HG03066 (cell line): ENCODE measurements at regions not wholly inside any gene's neighbourhood (a gene's known extent, or its start where the extent isn't known, plus 50 kb on each side); places are given as distances from the start of the nearest gene placed in this dataset.
"Not testable (repeated sequence)": the region's sequence is repeated elsewhere in the genome, so short reads cannot be mapped to it uniquely, and the experiment has no call there.

ENCODE experiments used
- ATAC-seq: cut with Tn5 transposase; IDR thresholded peaks from one replicate; pipeline ENCODE4 v1.9.1; 2021; ENCODE audit warnings: low read depth; ENCODE audit not compliant: unreplicated experiment

DNA sequence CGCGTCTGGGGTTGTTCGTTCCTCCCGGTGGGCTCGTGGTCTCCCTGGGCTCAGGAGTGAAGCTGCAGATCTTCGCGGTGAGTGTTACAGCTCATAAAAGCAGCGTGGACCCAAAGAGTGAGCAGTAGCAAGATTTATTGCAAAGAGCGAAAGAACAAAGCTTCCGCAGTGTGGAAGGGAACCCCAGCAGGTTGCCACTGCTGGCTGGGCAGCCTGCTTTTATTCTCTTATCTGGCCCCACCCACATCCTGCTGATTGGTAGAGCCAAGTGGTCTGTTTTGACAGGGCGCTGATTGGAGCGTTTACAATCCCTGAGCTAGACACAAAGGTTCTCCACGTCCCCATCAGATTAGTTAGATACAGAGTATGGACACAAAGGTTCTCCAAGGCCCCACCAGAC, 1909.2 kb downstream of the ARAP2 start:
- ATAC-seq, result not testable (repeated sequence)

DNA sequence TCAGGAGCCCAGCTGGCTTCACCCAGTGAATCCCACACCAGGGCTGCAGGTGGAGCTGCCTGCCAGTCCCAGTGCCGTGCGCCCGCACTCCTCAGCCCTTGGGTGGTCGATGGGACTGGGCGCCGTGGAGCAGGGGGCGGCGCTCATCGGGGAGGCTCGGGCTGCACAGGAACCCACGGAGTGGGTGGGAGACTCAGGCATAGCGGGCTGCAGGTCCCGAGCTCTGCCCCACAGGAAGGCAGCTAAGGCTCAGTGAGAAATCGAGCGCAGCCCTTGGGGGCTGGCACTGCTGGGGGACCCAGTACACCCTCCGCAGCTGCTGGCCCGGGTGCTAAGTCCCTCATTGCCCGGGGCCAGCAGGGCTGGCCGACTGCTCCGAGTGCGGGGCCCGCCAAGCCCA, 1908.8 kb downstream of the ARAP2 start:
- ATAC-seq, result not testable (repeated sequence)

- ATAC-seq, result no peak
Observed at GRCh38 chr4:34362654-34363053, 1881.7 kb downstream of the ARAP2 start.

DNA sequence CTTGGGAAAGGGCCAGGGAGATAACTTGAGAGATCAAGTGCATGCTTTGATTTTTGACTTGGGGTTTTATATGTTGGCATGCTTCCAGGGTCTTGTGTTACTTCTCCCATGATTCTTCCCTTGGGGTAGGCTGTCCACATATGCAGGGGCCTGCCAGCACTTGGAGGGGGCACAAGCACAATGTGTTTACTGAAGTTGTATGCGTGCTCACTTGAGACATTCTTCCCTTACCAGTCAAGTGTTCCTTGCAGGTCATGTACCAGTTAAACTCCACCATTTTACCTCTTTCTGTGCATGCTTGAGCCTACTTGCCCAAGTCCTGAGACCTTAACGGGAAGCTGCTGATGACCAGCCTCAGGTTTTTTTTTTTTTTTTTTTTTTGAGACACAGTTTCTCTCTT, 1880.5 kb downstream of the ARAP2 start:
- ATAC-seq, result no peak

DNA sequence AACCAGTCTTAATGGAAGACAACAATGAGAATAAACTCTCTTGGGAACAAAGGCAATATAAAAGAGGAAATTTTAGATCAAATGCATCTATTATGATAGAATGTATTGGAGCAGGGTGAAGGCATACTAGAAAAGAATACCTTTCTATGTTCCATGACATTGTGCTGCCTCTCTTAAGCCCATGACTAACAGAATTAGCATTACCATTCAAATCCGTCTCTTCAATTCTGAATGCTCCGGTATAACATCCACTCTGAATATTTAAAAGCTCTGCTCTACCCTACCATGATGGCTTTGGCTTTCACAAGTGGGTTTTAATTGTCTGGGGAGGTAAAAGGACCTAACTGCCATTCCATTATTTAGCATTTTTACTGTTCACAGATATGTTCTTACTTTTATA, 1878.4 kb downstream of the ARAP2 start:
- no peak for ATAC-seq

- no peak for ATAC-seq
Observed at GRCh38 chr4:34371676-34372075, 1872.6 kb downstream of the ARAP2 start.

DNA sequence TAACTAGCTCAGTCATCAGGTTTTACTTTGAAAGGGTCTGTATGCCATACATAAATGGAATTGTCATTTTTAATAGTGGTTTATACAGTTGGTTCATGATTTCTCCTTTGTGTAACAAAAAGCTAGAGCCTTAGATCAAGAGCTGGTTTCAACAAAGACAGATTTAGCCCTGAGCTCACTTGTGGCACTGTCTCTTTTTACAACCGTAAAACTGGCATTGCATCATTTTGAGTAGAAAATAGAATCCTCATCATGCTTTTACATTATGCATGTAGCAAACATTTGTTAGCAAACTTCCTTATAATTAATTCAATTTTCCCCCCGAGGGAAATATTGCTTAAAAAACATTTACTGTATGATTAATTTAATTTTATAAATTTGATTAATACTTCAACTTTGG, 1871.5 kb downstream of the ARAP2 start:
- no peak for ATAC-seq

GRCh38 chr4:34373456-34373855, 1870.9 kb downstream of the ARAP2 start:
- ATAC-seq, result no peak

DNA sequence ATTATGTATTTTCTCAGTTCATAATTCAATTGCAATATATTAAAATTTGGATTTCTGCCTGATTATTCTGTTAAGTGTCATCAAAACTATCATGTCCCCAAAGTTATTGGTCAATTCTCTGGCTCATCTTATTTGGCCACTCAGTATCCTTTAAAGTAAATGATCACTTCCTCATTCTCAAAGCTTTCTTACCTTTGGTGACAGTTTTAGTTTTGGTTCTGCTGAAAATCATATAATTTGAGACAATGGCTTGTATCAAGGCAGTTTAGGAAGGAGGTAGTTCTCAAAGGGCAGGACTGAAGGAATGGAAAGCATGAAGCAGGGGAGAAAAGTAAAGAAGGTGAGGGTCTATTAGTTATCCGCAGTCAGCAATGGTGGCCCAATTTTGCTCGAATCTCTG, 1832.1 kb downstream of the ARAP2 start:
- ATAC-seq, result no peak

DNA sequence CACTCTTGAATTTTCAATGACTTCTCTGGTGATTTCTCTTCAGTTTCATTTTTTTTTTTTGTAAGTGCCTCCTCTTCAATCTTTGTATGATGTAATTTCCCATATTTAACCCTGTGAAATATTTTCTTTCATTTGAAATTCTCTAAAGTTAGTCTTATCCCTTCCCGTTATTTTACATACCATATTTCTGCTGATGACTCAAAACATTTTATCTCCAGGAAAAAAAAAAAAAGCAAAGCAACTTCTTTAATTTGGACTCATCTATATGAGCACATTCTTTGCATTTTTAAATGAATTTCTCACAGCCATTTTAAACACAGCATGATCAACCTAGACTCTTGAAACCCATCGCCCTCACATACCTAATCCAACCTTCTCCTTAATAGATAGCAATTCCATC, 1831.4 kb downstream of the ARAP2 start:
- no peak for ATAC-seq

DNA sequence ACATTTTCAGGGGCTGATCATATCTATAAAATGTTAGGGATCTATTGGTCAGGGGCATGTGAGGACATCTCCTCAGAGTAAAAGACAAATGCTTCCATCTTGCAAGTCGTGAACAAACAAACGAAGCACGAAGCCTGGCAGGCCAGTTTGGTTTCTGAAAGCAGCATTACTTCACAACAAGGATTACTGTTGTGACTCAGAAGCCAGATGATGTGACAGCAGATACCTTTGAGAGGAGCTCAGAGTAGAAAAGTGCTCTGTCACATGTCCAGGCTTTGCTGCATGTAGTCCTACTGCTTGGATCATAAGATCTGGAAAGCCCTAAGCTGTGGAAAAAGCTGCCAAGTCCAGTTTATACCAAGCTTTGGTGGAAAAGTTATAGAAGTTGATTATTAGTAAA, 1827.2 kb downstream of the ARAP2 start:
- ATAC-seq, result no peak

GRCh38 chr4:34419871-34420270, 1824.4 kb downstream of the ARAP2 start:
- no peak for ATAC-seq

GRCh38 chr4:34422472-34423175, 1821.7 kb downstream of the ARAP2 start:
- ATAC-seq, result no peak

DNA sequence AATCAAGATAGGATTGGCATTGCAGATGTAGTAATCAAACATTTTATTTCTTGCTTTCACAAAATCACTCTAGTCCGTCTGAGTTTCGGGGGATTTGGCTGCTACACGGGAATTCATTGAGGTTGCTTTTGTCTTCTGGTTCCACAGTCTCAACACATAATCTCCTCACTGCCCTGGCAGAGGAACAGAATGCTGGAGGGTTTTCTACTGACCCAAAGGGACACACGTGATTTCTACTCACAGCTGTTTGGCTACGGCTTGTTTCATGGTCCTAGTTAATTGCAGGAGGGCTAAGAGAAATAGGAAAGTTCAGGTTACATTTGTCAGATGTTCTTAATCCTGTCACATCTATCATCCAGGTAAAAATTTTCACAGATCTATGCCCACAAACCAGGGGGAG, 1811.6 kb downstream of the ARAP2 start:
- no peak for ATAC-seq

DNA sequence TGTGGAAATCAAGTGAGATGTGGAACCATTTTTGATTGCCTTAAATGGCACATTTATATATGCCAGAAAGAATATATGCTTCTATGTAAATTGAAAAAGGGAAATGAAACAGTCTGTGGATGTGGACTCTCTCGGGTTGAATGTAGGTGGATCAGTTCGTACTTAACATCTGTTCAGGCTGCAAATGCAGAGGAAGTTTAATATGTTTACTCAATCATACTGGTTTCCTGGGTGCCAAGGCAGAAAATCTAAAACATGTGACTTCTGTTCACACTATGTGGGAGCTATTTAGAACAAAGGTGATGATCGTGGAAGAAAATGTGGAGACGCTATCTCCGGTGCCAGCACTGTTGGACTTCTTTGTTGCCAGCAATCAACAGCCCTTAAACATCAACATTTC, 1809.9 kb downstream of the ARAP2 start:
- ATAC-seq, result not testable (repeated sequence)

GRCh38 chr4:34464196-34464595, 1780.1 kb downstream of the ARAP2 start:
- ATAC-seq, result no peak

GRCh38 chr4:34466411-34466810, 1777.9 kb downstream of the ARAP2 start:
- no peak for ATAC-seq

DNA sequence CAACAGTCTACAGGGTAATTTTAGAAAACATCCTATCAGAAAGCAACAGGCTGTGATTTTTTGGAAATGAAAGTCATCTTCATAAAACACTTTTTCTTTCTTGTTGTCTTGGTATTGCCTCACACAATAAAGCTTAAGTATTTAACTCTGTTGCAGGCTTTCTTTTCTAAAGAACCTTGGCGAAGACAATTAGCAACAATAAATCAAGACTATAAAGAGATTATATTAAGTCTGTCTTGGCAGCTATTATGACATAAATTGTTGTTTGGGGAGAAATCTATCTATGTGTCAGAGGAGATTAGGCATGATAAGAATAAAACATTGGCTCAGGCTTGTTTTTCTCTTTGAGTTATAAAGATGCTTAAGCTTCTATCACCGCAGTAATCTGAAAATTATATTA, 1774.8 kb downstream of the ARAP2 start:
- ATAC-seq, result no peak

- ATAC-seq, result no peak
Observed at GRCh38 chr4:34485252-34485651, 1759.1 kb downstream of the ARAP2 start.

DNA sequence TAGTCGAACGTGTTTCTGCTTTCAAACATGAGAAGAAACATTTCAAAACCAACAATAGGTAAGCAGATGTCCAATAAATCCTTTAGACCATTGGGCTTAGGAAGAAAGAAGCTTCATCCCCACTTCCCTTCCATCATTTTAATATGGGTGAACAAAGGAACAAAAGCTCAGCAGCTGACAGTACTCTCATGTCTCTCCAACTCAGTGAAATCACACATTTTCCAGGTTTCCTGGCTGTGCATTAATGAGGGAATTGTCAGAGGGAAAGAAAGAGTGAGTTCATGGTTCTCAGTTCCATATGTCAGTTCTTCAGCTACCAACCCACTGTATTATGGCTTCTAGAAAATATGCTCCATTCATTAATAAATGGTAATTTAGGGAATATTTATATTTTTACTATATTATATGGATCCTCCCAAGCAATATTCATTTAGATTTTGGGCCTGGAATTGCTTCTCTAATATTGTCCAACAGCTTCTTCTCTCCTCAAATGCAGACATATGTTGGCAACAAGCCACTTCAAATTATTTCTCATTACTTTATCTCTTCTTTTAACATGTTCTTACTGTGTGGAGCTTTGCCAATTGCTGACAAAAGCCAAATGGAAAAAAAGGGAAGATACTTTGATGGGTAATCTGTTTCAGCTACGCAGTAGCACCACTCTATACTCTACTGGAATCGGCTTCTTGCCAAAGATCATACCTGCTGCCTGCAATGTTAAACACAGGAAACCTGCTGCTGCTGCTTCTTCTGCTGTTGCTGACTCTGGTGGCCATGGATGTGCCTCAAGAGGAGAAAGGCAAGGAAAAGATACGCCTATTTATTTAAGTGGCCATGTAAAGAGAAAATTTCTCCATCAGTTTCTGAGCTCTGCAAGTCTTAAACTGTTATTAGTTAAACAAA, 1757.6 kb downstream of the ARAP2 start:
- no peak for ATAC-seq

DNA sequence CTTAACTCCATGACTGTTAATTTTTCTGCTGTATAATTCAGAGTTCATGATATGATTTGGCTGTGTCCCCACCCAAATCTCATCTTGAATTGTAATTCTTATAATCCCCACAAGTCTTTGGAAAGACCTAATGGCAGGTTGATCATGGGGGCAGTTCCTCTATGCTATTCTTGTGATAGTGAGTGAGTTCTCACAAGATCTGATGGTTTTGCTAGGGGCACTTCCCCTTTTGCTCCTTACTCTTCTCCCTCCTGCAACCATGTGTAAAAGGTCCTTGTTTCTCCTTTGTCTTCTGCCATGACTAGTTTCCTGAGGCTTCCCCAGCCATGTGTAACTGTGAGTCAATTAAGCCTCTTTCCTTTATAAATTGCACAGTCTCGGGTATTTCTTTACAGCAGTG, 1751.9 kb downstream of the ARAP2 start:
- no peak for ATAC-seq

GRCh38 chr4:34502086-34502485, 1742.2 kb downstream of the ARAP2 start:
- ATAC-seq, result no peak
